Duodenal mucosa (tissue), 2 donors: ENCODE measurements at regions not wholly inside any gene's neighbourhood (a gene's known extent, or its start where the extent isn't known, plus 50 kb on each side); places are given as distances from the start of the nearest gene placed in this dataset.
"Not testable (repeated sequence)": the region's sequence is repeated elsewhere in the genome, so short reads cannot be mapped to it uniquely, and the experiment has no call there.

Experiments used
- H3K27ac ChIP-seq: one replicate; pipeline ENCODE4 v1.7.0; 2013; ENCODE audit warnings: low read depth, low read length
- H3K27me3 ChIP-seq, 2 donors: one replicate each; pipeline ENCODE4 v1.7.0; 2013; ENCODE audit warnings: low read length in 2 of 2, control low read depth in 1 of 2; ENCODE audit not compliant: insufficient read depth in 2 of 2, control insufficient read depth in 1 of 2
- H3K36me3 ChIP-seq, 2 donors: one replicate each; pipeline ENCODE4 v1.7.0; 2013; ENCODE audit warnings: low read length in 2 of 2, control low read depth in 1 of 2; ENCODE audit not compliant: insufficient read depth in 2 of 2, control insufficient read depth in 1 of 2
- H3K4me1 ChIP-seq, 2 donors: one replicate each; pipeline ENCODE4 v1.7.0; 2013; ENCODE audit warnings: low read length in 2 of 2, control low read depth in 1 of 2; ENCODE audit not compliant: insufficient read depth in 2 of 2, control insufficient read depth in 1 of 2
- H3K4me3 ChIP-seq, 2 donors: one replicate each; pipeline ENCODE4 v1.7.0; 2013; ENCODE audit warnings: low read length in 2 of 2, low read depth in 1 of 2
- H3K9ac ChIP-seq, 2 donors: one replicate each; pipeline ENCODE4 v1.7.0; 2013; ENCODE audit warnings: low read length in 2 of 2, low read depth in 1 of 2
- H3K9me3 ChIP-seq, 2 donors: one replicate each; pipeline ENCODE4 v1.7.0; 2013; ENCODE audit warnings: low read length in 2 of 2, control low read depth in 1 of 2; ENCODE audit not compliant: control insufficient read depth in 1 of 2

GRCh38 chr22:11035031-11035873, 4492.7 kb upstream of the OR11H1 start:
- not testable (repeated sequence) for H3K27me3 ChIP-seq, H3K27ac ChIP-seq, H3K9ac ChIP-seq, H3K4me1 ChIP-seq, H3K36me3 ChIP-seq
- H3K9me3 ChIP-seq, result peaks cover 51 to 61% of the 10 kb centered on the region in 2 donors
- peak overlapping the region in 1 of 2 donors; percentile 4 for H3K4me3 ChIP-seq

GRCh38 chr22:11037314-11037713, 4490.7 kb upstream of the OR11H1 start:
- H3K36me3 ChIP-seq, H3K27me3 ChIP-seq, H3K9ac ChIP-seq, H3K4me3 ChIP-seq, H3K4me1 ChIP-seq, H3K27ac ChIP-seq: not testable (repeated sequence)
- peaks cover 50 to 52% of the 10 kb centered on the region in 2 donors for H3K9me3 ChIP-seq

- H3K27ac ChIP-seq, H3K4me1 ChIP-seq, H3K9ac ChIP-seq, H3K27me3 ChIP-seq, H3K36me3 ChIP-seq: not testable (repeated sequence)
- Histone ChIP-seq H3K4me3 (peak overlapping the region in 1 of 2 donors; percentile 25), H3K9me3 (peaks cover 47 to 51% of the 10 kb centered on the region in 2 donors)
These were observed 4490.2 kb upstream of the OR11H1 start for GRCh38 chr22:11037814-11038213.

DNA sequence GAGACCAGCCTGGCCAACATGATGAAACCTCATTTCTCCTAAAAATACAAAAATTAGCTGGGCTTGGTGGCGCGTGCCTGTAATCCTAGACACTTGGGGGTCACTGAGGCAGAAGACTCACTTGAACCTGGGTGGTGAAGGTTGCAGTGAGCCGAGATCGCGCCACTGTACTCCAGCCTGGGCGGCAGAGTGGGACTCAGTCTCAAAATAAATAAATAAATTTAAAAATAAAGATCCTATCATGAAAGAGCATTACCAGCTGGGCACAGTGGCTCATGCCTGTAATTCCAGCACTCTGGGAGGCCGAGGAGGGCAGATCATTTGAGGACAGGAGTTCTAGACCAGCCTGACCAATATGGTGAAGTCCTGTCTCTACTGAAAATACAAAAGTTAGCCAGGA, 4489.2 kb upstream of the OR11H1 start:
- H3K4me1 ChIP-seq, H3K4me3 ChIP-seq, H3K36me3 ChIP-seq, H3K9ac ChIP-seq, H3K27ac ChIP-seq, H3K27me3 ChIP-seq: not testable (repeated sequence)
- peaks cover 50 to 56% of the 10 kb centered on the region in 2 donors for H3K9me3 ChIP-seq

DNA sequence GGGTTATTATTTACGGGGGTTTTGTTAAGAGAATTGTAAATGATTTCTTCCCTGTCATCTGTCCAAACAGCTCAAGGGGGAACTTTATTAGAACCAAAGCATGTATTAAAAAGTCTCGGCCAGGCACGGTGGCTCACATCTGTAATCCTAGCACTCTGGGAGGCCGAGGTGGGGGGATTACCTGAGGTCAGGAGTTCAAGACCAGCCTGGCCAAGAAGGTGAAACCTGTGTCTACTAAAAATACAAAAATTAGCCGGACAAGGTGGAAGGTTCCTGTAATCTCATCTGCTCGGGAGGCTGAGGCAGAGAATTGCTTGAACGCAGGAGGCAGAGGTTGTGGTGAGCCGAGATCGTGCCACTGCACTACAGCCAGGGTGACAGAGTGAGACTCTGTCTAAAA, 4486.6 kb upstream of the OR11H1 start:
- not testable (repeated sequence) for H3K9ac ChIP-seq, H3K27me3 ChIP-seq, H3K27ac ChIP-seq, H3K36me3 ChIP-seq, H3K4me1 ChIP-seq, H3K4me3 ChIP-seq
- H3K9me3 ChIP-seq, result peaks cover 31 to 40% of the 10 kb centered on the region in 2 donors

DNA sequence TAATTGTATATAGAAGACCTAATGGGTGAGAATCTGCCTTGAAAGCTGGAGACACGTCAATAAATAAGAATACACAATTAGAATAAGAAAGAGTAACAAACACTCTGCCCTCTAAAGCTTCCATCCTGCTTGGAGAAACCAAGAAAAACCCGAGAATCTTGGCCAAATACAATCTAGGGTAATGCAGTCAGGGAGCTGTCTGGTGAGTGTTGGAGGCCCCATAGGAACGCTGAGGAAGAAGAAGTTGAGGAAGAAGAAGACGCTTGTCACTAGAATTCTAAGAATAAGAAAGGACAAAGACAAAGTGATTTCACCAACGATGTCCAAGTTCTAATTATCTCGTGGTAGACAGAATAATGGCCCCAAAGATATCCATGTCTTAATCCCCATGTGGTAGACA, 4485.9 kb upstream of the OR11H1 start:
- H3K9ac ChIP-seq, result no peak overlapping the region
- H3K27me3 ChIP-seq, result no peaks in the 10 kb centered on the region
- no peak overlapping the region for H3K27ac ChIP-seq
- H3K4me3 ChIP-seq, result no peak overlapping the region
- no peaks in the 10 kb centered on the region for H3K36me3 ChIP-seq
- H3K4me1 ChIP-seq, result no peaks in the 10 kb centered on the region
- H3K9me3 ChIP-seq, result peaks cover 25 to 35% of the 10 kb centered on the region in 2 donors

DNA sequence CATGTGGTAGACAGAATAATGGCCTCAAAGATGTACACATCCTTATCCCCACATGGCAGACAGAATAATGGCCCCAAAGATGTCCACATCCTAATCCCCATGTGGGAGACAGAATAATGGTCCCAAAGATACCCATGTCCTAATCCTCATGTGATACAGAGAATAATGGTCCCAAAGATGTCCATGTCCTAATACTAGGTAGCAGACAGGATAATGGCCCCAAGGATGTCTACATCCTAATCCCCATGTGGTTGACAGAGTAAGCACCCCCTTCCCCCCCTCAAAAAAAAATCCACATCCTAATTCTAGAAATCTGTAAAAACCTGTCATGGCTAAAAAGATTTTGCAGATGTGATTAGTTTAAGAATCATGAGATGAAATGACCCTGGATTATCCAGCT, 4484.7 kb upstream of the OR11H1 start:
- not testable (repeated sequence) for H3K4me1 ChIP-seq, H3K9ac ChIP-seq, H3K27me3 ChIP-seq, H3K27ac ChIP-seq, H3K36me3 ChIP-seq, H3K4me3 ChIP-seq
- peaks cover 15 to 24% of the 10 kb centered on the region in 2 donors for H3K9me3 ChIP-seq

DNA sequence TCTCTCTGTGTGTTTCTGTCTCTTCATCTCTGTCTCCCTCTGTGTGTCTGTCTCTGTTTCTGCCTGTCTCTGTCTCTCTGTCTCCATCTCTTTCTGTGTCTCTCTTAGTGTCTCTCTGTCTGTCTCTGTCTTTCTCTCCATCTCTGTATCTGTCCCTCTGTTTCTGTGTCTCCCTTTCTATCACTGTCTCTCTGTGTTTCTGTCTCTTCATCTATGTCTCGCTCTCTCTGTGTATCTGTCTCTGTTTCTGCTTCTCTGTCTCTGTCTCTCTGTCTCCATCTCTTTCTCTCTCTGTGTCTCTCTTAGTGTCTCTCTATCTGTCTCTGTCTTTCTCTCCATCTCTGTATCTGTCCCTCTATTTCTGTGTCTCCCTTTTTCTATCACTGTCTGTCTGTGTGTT, 4479.1 kb upstream of the OR11H1 start:
- H3K27me3 ChIP-seq, H3K36me3 ChIP-seq, H3K27ac ChIP-seq, H3K4me3 ChIP-seq, H3K4me1 ChIP-seq, H3K9ac ChIP-seq: not testable (repeated sequence)
- peaks cover 4 to 20% of the 10 kb centered on the region in 2 donors for H3K9me3 ChIP-seq

- H3K27me3 ChIP-seq, H3K9ac ChIP-seq, H3K4me1 ChIP-seq, H3K4me3 ChIP-seq, H3K27ac ChIP-seq, H3K36me3 ChIP-seq: not testable (repeated sequence)
- H3K9me3 ChIP-seq, result peaks cover 14 to 34% of the 10 kb centered on the region in 2 donors
These were observed 4477.8 kb upstream of the OR11H1 start for GRCh38 chr22:11050226-11050625.

DNA sequence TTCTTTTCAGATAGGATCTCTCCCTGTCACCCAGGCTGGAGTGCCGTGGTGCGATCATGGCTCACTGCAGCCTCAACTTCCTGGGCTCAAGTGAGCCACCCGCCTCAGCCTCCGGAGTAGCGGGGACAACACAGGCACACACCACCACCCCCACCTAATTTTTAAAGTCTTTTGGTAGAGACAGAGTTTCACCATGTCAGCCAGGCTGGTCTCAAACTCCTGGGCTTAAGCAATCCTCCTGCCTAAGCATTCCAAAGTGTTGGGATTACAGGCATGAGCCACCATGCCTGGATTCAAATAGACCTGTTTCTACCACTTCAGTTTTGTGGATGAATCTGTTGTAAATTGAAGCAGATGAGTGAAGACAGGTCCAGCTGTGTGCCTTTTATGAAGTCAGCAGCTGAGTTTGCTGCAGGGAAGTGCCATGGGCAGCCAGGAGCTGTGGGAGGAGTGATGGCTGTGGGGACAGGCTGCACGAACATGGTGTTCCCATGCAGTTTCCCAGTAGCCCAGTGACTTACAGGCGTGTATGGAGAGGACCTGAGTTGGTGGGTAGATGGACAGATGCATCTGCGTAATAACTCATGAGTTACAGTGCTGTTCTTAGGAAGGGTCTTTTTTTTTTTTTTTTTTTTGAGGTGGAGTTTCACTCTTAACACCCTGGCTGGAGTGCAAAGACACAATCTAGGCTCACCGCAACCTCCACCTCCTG, 4476.4 kb upstream of the OR11H1 start:
- H3K4me1 ChIP-seq, H3K27me3 ChIP-seq: not testable (repeated sequence)
- peaks cover 20 to 45% of the 10 kb centered on the region in 2 donors for H3K9me3 ChIP-seq

More for the DNA sequence above, 4476.4 kb upstream of the OR11H1 start:
- H3K36me3 ChIP-seq, H3K9ac ChIP-seq, H3K4me3 ChIP-seq, H3K27ac ChIP-seq: not testable (repeated sequence)
